ENCODE measurements at regions not wholly inside any gene's neighbourhood (a gene's known extent, or its start where the extent isn't known, plus 50 kb on each side); places are given as distances from the start of the nearest gene placed in this dataset.

DNA sequence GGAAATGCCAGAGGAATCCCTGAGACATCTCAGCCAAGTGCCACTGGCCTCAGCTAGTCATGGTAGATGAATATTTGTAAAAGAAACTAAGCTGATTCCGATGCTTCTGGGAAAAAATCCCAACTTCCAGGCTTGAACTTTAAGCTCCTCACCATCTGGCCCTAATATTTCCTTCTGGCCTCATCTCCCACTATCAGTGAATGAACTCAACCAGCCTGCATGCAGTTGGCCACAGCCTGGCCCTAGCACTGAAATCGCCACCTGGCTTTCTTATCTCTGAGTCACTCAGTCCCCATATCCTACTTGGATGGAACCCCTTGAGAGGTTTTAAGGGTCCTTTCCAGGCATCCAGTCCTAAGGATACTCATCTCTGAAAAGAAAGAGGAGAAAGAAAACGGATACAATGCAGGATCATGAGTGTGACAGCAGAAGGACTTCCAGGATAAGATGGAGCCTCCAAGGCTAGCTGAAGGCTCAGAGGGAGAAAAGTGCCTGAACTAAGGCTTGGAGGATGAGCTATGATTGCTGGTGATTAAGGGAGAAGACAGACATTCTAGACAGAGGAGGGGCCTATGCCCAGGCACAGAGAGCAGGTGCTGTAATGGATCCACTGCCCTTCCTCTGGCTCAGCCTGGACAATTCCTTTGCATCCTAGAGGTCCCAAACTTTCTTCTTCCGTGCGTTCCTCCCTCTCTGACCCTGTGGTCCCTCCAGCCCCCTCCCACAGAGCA is 141.5 kb upstream of the MYCN start:
- no peak for DNase-seq (ENCODE audit: low read depth)
- TF ChIP-seq, protein P1, sequence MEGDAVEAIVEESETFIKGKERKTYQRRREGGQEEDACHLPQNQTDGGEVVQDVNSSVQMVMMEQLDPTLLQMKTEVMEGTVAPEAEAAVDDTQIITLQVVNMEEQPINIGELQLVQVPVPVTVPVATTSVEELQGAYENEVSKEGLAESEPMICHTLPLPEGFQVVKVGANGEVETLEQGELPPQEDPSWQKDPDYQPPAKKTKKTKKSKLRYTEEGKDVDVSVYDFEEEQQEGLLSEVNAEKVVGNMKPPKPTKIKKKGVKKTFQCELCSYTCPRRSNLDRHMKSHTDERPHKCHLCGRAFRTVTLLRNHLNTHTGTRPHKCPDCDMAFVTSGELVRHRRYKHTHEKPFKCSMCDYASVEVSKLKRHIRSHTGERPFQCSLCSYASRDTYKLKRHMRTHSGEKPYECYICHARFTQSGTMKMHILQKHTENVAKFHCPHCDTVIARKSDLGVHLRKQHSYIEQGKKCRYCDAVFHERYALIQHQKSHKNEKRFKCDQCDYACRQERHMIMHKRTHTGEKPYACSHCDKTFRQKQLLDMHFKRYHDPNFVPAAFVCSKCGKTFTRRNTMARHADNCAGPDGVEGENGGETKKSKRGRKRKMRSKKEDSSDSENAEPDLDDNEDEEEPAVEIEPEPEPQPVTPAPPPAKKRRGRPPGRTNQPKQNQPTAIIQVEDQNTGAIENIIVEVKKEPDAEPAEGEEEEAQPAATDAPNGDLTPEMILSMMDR (IDR thresholded peaks at IDR 0.05; ENCODE audit: low read length, missing control alignments) = no peak
- no peak overlapping the region for H3K4me3 ChIP-seq (replicated peaks; ENCODE audit: low read depth, low read length)

DNA sequence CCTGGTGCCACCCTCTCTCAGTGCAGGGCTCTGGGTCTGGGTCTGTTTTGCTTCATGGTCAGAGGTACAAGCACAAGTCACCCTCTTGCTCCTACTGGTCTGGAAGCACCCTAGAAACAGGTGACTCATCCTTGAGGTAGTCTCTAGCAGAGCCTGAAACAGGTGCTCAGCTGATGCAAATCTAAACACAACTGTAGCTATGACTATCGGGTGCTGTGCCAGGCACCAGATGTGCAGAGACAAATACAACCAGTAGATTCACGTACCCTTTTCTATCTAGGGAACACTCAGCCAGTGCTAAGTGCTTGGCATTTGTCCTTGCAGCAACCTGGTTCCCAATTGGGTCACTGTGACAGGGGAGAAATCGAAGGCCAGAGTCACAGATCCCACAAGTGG is 140.9 kb upstream of the MYCN start:
- DNase-seq (ENCODE audit: low read depth) = no peak
- TF ChIP-seq, protein P1 (IDR thresholded peaks at IDR 0.05; ENCODE audit: low read length, missing control alignments) = no peak
- H3K4me3 ChIP-seq (replicated peaks; ENCODE audit: low read depth, low read length) = no peak overlapping the region

DNA sequence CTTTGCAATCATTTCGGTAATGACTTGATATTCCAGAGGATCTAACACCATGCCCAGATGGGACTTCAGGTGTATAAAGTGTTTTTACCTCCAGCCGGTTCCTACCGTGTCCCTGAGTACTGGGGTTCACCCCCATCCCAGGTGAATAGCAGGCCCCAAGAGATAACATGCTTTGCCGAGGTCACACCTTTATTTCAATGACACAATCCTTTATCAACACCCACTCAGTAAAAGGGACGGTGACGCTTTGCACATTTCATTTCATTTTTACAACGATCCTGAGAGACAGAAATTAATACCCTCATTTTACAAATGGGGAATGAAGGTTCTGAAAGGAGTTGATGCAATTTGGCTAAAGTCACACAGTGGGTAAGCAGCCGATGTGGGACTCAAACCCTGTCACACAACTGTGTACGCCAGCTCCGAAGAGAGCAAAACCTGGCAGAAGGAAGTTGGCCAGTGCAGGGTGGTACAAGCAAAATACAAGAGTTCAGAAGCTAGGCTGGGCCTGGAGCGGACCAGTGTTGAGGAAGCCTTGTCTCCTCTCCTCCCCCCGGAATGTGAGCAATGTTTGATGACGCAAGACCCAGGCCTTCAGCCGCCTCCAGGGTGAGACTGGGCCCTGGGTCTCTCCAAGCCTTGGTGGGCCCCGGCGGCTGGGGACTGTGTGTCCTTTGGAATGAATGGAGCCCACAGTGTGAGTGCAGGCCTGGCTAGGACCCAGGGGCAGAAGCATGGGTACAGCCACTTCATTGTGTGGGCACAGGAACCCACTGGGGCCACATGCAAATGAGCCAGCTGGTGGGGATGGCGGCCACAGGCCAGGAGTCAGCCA is 139.6 kb upstream of the MYCN start:
- DNase-seq (ENCODE audit: low read depth) = no peak

DNA sequence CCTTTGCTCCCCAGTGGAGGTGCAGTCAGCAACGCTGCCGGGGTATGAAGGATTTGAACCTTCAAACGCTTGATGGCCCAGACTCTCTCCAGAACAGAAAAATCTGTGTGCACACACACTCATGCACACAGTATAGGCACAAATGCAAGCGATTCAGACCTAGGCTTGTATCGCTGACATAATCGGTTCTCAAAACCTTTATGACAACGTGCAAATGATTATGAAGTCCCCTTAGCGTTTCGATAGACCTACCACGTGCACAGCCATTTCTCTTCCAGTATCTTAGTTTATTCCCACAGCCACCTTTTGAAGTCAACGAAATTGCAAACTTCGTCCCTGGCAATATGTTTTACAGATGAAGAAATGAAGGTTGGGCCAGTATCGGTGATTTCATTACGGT is 138.9 kb upstream of the MYCN start:
- TF ChIP-seq, protein P1 (IDR thresholded peaks at IDR 0.05; ENCODE audit: low read length, missing control alignments) = no peak

More for the DNA sequence above, 139.6 kb upstream of the MYCN start:
- TF ChIP-seq, protein P1 (IDR thresholded peaks at IDR 0.05; ENCODE audit: low read length, missing control alignments) = no peak
- H3K4me3 ChIP-seq (replicated peaks; ENCODE audit: low read depth, low read length) = no peak overlapping the region

DNA sequence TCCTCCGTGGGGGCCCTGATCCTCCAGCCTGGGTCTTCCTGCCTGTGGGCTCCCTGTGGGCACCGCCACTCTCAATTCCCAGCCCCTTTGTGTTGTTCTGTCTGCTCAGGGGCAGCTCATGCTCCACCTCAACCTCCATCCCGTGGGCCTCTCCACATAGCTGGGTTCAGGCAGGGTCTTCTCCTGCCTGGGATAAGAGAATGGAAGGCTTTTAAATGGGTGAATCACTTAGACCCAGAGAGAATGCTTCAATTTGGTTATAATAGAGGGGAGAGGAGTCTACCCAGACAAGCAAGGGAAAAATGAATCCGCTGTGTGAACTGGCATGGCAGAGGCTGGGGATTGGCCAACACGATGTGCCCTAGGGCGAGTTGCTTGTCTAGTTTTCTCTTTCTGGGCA is 138.4 kb upstream of the MYCN start:
- no peak for DNase-seq (ENCODE audit: low read depth)
- TF ChIP-seq, protein P1 (IDR thresholded peaks at IDR 0.05; ENCODE audit: low read length, missing control alignments) = no peak
- no peak overlapping the region for H3K4me3 ChIP-seq (replicated peaks; ENCODE audit: low read depth, low read length)

More for the DNA sequence above, 138.9 kb upstream of the MYCN start:
- H3K4me3 ChIP-seq (replicated peaks; ENCODE audit: low read depth, low read length) = no peak overlapping the region
- DNase-seq (ENCODE audit: low read depth) = no peak

DNA sequence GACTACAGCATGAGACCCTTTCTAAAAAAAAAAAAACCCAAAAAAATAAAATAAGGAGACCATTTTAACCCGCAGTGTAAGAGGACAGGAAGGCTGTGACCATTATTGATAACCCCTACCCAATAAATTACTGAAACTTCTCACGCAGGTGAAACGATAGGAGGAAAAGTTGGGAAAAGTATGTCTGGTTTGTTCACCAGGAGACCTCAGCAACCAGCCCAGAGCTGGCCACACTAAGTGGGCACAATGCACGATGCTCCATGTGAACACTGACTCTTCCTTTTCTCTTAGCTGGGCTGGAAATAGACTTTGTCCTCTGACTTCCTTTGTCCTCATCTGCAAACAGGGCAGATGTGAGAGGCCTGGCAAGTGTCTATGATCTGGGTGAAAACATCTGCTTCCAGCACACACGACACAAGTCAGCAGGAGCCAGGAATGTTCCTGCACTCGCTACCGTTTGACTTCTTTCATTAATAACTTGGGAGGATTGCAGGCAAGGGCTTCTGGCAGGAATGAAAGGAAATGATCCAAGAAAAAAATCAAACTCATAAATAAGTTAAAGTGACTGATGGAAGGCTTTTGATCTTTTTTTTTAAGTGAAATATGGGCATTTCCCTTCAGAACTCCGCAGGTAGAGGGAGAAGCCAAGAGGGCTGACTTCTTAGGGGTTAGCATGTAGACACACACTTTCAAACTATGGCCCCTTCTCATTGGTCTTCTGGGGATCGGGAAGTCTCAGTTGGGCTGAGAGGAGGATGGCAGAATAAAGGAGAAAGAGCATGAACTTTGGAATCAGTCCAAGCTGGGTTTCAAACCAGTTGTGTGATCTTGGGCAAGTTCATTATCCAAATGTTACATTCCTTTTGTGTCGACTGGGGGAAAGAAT is 137.4 kb upstream of the MYCN start:
- DNase-seq (ENCODE audit: low read depth) = no peak
- H3K4me3 ChIP-seq (replicated peaks; ENCODE audit: low read depth, low read length) = no peak overlapping the region
- TF ChIP-seq, protein P1 (IDR thresholded peaks at IDR 0.05; ENCODE audit: low read length, missing control alignments) = no peak
